ELR (cell line): ENCODE measurements at regions not wholly inside any gene's neighbourhood (a gene's known extent, or its start where the extent isn't known, plus 50 kb on each side); places are given as distances from the start of the nearest gene placed in this dataset.
A peak's percentile ranks its signal among the peaks of the same experiment; 100 is the strongest.
"Not testable (repeated sequence)": the region's sequence is repeated elsewhere in the genome, so short reads cannot be mapped to it uniquely, and the experiment has no call there.

ENCODE experiments used
- DNase-seq: peaks from one replicate; pipeline ENCODE4 v3.0.0-alpha.2; 2015; ENCODE audit warnings: low read depth

DNA sequence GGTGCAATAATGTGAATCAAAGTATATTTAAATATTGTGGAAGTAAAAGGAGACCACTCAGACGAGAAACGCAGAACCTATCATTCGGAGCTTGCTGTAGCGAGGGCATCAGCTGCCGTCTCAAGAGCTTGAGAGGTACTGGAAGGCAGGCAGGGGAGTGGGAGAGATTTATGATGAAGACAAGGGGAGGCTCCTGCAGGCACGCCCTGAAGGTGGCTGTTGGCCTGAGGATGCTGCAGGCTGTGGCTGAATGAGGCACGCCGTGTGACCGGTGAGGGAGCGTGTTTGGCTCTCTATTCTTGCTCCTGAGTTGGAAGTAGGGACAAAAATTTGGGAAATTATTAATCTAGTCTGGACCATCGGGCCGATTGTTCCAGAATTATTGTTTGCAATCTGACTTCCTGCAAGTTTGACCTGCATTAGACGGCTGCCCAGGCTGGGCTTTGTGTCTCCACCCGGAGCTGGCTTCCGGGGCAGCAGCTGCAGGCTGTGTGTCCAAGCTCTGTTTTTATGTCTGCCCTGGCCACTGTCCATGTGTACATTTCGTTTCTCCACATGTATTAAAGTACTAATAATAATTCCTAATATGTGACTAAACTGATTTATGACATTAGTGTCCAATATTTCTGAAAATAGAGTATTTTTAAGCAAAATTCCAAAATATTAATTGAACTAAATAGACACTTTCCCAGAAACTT lies 91.1 kb upstream of the ANKRD10 start:
- DNase-seq: no peak

DNA sequence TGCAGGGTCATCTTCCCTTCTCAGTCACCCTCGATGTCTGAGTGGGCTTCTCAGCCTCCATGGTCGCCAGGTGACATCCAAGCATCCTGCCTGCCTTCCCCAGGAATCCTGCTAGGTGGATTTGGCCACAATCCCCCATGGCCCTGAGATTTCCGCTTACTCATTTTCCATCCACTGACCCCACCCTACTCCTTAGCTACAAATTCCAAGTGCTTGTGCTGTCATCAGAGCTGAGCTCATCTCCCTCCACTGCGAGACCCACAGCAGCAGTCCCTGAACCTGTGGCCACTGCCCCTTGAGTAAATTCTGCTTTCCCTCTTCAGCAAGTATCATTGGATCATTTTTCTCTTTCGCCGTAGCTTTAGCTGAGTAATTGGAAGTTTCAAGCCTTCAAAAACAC lies 90.5 kb upstream of the ANKRD10 start:
- DNase-seq: peak; percentile 76

DNA sequence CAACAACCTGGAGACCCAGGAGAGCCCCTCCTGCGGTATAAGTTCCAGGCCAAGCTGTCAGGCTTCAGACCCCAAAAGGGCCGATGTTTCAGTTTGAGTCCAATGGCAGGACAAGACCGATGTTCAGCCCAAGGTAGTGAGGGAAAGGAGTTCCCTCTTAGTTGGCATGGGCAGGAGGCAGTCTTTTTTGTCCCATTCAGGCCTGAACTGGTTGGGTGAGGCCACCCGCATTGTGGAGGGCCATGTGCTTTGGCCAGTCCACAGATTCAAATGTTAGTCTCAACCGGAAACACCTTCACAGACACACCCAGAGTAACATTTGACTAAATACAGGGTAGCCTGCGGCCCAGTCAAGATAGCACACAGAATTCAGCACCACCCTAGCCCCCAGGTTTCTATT lies 89.6 kb upstream of the ANKRD10 start:
- DNase-seq: no peak

DNA sequence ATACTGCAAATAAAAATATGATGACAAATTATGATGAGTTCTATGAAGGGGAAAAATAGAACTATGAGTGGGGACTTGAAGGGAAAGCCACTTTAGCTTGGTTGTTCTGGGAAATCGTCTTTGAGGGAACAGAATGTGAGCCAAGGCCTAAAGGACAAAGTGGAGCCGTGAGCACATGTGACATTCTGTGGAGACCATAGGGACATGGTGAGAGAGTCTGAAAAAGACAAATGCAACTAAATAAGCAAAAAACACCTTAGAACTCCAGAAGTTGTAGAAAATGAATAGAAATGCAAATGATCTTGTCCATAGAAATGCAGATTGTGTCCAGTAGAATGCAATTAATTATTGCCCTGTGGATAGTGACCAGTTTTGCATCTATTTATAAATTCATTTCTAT lies 86.8 kb upstream of the ANKRD10 start:
- DNase-seq: no peak

DNA sequence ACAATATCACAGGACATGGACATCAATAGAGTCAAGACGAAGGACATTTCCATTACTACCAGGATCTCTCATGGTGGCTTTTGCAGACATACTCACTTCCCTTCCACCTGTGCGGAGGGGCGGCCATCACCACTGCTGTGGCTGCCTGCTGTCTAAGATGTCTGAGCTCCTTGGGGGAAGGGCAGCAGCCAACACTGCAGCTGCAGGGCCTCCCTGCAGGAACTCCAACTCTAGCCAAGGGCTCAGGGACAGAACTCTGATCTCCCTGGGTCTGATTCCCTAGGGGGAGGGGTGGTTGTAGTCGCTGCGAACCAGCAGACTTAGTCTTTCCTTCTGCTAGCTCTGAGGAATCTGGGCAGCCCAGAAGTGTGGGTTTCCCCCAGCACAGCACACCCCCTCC lies 78.9 kb upstream of the ANKRD10 start:
- no peak for DNase-seq

DNA sequence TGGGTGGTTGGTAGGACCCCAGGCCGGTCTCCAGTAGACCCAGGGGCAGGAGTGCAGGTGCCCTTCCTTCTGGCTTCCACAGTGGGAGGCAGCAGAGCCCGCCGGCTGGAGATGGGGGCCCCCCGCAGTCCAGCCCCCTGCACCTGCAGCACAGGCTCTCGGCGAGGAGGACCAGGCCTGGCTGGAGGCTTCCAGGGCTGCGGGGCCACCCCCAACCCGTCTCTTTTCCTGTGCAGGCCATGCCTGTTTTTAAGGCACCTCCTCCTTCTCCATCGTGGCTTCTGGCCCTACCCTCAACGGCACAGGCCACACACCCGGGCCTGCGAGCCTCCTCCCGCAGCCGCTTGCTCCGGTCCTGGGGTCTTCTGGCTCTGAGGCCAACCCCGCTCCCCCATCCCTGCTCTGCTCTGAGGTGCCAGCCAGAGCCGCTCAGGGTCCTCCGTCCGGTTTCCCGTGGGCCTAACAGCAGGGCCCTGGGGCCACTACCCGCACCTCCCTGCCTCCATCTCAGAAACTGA lies 77.2 kb upstream of the ANKRD10 start:
- DNase-seq: no peak

DNA sequence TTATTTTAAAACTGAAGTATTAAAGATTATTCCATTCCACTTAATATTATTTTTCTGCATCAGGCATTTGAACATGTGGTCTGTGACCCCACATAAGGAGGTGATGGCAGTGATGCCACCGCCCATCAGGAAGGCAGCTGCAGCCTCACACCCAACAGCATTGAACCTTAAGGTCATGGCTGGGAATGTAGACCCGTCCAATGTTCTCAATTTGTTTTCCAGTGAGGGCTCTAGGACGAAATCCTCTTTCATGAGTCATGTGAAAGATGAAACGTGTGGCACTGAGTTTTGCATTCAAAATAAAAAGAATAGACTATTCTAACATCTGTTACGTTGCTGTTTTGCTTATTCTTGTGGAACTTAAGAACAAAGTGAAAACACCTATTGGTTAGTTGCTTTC lies 74.5 kb upstream of the ANKRD10 start:
- DNase-seq: no peak

DNA sequence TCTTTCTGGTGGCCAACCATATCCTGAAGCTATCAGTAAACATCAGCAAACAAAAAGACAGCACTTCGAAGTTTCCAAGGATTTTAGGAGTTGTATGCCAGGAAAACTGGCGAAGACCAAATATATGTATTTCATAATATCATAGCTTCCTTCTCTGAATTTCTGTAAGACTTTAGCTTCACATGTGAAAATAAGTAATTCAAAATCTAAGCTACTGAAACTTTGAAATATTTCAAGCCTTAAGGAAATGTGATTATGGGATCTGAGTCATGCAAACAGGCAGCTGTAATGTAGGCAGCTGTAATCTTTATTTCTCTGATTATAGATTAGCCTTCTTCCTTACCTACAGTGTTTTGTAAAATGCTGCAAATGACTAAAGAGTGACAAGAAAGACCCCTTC lies 70.7 kb upstream of the ANKRD10 start:
- DNase-seq: no peak

DNA sequence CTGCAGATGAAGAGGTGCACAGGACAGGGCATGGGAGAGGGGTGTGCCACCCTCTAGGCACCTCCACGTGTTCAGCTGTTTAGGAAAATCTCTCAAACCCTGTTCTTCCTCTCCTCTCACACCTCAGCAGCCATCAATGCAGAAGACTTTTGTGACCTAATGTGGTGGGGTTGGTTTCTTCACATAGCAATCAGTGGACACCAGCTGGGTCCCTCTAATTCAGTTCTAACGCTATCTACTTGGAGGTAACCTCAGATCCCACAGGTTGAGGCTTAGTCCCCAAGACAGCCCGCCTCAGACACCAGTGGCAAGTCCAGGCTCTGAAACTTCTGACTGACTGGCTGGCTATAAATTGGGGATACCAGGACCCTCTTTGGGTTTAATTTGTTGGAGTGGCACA lies 69.9 kb upstream of the ANKRD10 start:
- no peak for DNase-seq

DNA sequence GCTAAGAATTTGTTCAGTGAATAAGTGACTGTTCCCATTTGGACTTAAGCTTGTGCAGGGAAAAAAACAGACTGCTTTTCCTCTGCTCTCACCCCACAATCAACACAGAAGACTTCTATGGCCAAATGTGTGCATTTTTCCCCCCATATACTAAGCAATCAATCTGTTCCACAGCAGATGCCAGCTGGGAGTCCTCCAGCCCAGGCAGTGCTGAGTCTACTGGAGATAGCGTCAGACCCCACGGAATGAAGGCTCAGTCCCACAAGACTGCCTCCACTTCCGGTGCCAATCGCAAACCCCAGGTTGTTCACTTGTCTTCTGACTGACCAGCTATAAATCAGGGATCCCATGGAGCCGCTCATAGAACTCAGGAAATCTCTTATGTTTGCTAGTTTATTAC lies 69.5 kb upstream of the ANKRD10 start:
- DNase-seq: no peak

DNA sequence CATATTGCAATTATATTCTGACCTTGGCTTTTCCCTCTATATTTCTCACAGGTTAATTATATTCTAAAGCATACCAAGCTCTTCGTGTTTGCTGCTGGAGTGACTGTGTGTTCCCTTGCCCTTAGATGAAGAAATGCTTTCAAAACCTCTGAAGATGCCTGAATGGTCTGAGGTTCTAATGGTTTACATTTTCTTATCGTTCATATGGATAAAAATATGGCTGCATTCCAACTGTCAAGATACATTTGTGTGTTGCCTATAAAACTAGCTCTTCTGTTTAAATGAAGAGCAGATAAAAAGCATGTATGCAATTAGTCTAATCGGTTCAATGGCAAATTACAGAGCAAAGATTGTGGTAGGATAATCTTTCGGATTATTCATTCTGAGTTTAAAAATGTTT lies 68.4 kb upstream of the ANKRD10 start:
- no peak for DNase-seq

DNA sequence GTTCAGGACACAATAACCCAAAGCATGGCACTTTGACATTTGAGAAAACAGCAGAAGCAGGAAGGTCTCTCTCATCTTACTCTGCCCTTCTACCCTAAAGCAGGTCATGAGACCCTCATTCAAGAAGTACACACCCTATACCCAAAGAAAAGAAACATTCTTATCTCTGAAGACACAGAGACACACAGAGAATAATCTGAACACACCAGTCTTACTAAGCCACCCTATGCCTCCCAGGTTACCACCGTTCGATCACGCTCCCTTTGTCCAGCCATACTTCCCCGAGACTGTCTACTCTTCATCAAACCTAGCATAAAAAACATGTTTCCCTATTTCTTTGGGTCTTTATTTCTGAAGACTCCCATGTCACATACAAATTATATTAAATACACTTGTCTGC lies 66.5 kb upstream of the ANKRD10 start:
- DNase-seq: no peak

DNA sequence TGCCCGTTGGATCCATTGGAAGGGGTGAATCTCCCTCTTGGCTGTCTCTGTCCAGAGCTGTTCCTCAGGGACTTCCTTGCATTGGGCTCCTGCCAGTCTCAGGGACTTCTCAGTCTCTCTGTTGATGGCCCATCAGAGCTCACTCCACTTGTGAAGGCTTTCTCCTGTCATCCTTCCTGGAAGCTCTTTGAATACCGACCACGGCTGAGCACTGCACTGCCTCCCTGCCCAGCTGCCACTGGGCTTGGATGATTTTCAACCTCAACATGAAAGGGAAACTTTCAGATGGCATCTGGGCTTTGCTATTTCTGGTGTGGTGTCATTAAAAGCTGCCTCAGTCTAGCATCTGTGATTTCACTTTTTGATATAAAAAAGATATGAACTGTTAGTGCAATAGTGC lies 66.1 kb upstream of the ANKRD10 start:
- DNase-seq: no peak

DNA sequence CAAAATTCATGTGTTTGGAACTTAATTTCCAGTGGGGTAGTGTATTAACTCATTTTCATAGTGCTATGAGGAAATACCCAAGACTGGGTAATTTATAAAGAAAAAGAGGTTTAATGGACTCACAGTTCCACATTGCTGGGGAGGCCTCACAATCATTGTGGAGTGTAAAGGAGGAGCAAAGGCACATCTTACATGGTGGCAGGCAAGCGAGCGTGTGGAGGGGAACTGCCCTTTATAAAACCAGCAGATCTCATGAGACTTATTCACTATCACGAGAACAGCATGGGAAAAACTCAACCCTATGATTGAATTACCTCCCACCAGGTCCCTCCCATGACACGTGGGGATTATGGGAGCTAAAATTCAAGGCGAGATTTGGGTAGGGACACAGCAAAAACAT lies 64.3 kb upstream of the ANKRD10 start:
- DNase-seq: not testable (repeated sequence)

DNA sequence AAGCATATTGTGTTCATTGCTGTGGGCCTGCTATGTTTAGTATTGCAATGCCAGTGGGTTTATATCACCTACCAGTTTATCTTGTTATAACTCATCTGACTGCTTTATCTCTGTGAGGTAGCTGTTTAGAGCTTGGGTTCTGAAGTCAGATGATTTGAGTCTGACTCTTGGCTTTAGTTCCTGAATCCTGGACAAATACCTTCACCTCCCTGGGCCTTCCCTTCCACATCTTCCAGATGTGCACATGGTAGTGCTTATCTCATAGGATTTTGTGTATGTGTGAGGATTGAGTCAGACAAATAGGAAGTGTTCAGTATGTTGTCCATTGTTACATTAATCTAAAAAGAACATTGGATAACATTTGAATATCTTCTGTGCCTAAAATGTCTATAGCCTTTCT lies 63.5 kb upstream of the ANKRD10 start:
- no peak for DNase-seq

DNA sequence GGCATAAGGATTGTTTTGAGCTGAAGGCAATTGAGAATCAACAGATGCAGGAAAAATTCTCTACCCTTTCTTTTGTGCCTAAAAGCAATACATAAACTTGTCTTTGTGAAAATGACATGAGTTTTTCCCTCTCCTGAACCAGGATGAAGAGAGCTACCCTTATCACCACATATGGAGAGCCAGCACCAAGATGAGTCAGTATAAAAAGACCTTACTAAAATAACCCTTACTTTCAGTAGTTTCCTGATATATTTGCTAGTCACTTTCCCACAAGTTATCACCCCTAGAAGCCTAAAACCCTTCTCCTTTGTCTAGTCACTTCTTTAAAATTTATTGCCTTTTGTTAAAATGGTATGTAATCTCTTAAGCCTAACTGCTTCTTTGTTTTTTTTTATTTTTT lies 61.9 kb upstream of the ANKRD10 start:
- DNase-seq: no peak

DNA sequence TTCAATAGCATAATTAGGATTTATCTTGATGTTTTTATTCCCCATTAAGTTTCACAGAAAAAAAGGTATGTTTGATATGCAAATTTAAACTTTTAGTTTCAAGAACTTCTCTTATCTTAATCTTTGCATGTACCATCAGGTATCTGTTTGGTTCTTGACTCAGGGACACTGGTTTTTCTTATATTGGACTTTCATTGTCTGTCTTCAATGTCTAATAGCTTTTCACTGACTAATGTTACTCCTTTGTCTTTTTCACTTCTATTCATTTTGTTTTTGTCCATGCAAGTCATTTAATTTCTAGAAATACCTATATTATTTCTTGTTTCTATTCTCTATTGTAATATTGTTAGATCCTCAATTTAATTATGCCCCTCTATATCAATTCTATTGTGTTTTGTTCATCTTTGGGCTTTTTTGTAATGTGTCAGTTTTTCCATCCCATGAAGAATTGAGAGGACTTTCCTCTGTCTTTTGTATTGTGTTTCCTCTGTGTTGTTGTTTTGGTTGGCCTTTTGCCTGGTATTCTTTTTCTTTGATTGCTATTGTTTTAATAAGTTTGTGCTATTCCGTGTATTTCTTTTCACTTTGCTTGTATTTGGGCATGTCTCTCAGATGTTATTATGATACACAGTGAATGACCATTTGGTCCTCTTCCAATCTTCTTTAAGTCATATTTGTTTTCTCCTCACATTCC lies 58.3 kb upstream of the ANKRD10 start:
- no peak for DNase-seq

DNA sequence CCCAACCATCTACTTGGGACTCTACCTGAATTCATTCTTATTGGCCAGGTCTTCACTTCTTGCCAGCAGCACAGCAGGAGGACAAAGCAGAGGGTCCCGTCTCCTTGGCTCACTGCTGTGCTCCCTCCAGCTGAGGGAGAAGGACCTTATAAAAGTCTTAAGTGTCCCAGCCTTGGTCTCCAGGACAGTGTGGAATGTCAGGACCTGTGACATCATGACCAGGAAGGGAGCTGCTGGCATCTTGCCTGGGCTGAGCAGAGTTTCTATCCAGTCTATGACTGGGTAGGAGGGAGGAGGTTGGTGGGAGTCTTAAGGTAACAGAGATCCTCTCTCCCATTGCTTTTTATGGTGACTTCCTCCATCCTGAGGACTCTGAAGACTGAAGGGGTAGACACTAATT lies 56.6 kb upstream of the ANKRD10 start:
- DNase-seq: no peak

DNA sequence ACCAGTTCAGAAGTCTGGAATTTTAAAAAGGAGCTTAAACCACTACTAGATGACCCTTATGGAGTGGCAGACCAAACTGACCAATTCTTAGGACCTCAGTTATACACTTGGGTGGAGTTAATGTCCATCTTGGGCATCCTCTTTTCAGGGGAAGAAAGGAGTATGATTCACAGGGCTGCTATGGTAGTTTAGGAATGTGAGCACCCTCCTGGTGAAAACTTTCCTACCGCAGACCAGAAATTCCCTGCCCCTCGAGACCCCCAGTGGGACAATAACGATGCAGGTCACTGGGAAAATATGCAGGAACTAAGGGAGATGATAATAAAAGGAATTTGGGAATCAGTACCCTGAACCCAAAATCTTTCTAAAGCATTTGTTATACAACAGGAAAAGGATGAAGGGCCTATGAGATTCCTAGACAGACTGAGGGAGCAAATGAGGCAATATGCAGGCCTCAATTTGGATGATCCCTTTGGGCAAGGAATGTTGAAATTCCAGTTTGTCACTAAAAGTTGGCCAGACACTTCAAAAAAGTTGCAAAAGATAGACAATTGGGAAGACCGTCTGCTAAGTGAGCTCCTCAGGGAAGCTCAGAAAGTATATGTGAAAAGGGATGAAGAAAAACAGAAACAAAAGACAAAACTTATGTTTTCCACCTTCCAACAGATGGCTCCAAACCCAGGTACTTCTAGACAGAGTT lies 52.4 kb upstream of the ANKRD10 start:
- DNase-seq: not testable (repeated sequence)

DNA sequence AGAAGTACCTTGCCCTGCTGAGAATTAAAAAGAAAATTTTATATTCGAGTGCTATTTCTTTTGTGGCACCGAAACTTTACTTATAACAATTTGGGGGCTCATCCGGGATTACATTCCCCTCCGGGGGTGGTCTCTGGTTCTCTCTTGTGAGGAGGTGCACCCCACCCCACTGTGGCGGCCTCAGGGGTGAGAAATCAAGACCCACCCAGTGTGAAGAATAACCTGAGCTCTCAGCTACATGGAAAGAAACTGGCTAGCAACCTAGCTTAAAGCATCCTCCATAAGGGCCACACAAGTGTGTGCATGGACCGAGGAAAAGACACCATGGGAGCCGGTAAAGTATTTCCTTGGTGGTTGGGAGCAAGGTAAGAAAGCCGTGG lies 50.9 kb upstream of the ANKRD10 start:
- DNase-seq: no peak

DNA sequence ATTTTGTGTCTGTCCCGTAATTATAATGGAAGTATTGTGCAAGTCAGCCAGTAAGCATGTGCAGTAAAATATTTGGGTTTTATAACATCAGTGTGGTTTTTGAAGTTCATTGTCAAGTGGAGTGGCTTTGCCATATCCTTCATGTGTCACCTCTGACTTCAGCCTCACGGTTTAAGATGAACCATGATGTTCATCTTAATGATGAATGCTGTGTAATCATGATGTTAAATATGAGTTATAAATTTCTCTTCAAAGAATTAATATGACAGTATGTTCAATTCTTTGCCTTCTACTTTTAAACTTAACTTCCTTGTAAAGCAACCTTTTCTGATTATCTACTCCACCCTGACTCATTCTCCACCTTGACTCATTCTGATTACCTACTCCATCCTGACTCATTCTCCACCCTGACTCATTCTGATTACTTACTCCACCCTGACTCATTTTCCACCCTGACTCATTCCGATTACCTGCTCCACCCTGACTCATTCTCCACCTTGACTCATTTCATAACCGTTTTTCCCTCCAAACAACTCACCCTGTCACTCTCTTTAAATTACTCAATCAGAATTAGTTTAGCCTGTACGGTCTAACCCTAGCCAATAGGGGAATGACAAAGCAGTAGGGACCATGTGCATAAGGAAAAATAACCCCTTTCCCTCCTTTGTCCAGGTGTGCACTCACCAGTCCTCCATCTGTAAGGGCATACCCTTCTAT lies 50.3 kb upstream of the ANKRD10 start:
- peak; percentile 89 for DNase-seq
